ENCODE measurements at regions not wholly inside any gene's neighbourhood (a gene's known extent, or its start where the extent isn't known, plus 50 kb on each side); places are given as distances from the start of the nearest gene placed in this dataset.

DNA sequence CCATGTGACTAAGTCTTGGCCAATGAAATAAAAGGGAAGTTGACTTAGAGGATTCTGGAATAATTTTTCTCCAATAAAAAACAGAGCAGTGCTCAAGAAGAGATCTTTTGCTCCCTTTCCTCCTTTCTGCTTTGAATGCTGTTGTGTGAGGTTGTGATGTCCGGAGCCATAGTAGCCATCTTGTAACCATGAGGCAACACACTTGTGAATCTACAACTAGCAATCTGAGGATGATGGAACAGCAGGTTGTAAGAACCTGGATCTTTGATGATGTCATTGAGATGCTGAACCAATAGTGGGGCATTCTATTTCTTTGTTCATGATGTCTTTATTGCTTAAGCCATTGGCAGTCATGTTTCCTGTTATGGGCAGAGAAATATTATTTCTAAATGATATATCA lies 230.0 kb upstream of the SRRM4 start:
- no peak for DNase-seq (ENCODE audit: low spot score)

DNA sequence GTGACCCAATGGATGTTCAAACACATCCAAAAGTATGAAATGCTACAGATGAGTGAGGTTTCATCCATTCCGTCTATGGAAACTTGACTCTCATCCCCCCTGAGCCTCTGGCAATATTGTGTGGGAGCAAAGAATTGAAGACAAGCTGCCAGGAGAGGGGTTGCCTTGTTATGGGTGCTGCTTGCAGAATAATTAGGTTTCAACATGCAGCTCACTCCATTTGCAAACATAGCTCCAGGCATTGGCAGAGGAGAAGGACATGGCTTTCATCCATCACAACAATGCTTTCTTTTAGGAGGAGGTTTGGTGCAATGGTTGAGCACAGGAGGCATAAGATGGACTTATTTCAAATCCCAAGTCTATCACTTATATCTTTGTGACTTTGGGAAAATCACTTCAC lies 220.7 kb upstream of the SRRM4 start:
- no peak for DNase-seq (ENCODE audit: low spot score)

DNA sequence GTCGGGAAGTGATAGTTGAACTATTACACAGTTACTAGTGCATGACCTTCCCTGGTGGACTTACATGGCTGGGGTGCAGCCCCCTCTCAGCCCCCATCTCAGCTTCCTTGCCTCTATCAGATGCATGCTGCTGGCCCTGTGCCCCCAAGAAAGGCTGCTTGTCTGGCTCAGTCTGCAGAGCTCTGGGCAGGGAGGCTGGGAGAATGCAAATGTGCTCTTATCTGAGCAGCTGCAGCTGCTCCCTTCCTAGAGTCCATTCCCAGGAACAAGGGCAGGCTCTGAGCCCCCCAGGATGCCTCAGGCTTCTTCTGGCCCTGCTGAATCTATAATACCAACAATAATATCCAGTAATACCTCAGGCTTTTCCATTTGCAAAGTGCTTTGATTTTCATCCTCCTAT lies 218.1 kb upstream of the SRRM4 start:
- no peak for DNase-seq (ENCODE audit: low spot score)

DNA sequence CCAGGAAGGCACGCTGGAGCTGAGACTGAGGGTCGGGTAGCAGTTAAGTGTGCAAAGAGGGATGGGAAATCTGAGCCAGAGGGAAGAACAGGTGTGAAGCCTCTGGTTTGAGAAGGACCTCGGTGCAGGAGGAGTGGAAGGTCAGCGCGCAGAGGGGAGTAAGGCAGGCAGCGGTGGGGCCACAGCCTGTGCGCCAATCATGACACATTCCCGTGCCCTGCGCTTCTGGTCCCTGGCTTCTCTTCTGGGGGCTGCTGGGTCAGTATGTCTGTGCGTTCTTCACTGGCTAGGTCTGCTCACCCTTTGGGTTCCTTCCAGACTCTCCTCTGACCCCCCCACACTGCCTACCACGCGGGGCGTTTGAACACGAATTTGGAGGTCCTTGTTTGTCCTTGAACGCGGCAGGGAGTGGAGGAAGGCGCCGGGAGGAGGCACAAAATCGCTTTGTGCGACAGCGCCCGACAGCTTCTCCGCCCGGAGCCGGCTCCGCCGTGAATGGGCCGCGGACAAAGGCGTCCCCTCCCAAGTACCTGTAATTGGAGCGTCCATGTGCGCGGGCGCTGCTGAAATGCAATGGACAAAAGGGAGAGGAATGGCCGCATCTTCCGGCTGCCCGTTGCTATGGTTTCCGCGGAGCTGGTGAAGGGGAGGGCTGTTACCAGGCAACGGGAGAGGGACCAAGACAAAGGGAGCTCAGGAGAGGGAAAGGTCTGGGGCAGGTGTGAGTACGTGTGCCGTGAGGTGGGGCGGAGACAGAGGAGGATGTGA lies 207.2 kb upstream of the SRRM4 start:
- no peak for DNase-seq (ENCODE audit: low spot score)

DNA sequence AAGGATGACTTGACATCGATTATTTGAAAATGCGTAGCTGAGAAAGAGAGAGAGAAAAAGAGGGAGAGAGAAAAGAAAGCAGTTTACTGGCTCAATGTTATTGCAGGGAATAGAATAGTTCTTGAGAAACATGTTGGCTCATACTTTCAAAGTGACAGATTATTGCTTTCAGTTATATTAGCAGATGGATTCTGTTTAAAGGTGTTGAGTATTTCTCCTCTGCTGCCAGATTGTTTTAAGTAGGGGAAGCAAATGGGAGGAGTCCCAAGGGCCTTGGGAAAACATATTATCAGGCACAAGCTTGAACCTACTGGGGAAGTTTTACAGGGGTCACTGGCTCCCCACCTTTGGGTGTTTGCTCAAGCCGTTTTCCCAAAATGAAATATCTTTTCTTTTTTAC lies 203.8 kb upstream of the SRRM4 start:
- DNase-seq (ENCODE audit: low spot score), result no peak

DNA sequence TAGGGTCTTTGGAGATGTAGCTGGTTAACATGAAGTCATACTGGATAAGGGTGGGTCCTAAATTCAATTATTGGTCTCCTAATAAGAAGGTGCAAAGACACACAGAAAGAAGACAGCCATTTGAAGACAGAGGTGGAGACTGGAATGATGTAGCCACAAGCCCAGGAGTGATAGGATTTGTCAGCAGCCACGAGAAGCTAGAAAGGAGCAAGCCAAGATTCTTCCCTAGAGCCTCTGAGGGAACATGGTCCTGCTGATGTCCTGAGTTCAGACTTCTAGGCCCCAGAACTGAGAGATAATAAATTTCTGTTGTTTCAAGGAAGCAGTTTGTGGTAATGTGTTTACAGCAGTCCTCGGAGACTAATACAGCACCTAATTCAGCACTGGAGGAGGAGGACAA lies 203.3 kb upstream of the SRRM4 start:
- DNase-seq (ENCODE audit: low spot score), result no peak

DNA sequence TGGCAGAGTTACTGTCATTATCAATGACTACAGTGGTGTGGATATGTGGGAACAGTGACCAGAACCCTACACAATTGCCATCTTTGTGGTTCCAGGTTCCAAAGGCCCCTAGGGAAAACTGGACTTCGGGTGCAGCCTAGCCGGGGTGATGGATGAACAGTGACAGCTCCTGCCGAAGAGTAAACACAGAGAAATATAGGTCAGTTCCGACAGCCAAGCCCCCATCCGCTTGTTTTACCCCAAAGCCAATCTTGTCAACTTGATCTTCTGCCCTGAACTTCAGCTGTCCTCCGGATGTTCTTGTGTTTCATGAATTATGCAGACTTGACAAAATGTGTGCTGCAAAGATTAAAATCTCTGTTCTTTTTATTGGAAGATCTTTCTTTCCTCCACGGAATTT lies 200.4 kb upstream of the SRRM4 start:
- no peak for DNase-seq (ENCODE audit: low spot score)

DNA sequence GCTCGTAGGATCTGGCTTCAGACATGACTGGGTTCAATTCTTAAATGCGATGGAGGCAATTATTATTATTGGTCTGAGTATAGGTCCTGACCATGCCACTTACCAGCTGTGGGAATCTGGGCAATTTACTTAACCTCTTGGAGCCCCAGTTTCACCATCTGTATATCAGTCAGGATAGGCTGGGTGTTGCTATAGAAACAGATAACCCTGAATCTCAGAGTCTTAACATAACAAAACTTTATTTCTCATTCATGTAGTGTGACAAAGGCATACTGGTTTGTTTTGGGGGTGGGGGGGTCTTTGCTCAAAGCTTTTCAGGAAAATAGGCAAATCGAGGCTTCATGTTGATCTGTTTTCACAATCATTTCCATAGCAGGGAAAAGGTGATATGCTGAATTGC lies 199.6 kb upstream of the SRRM4 start:
- DNase-seq (ENCODE audit: low spot score), result no peak

DNA sequence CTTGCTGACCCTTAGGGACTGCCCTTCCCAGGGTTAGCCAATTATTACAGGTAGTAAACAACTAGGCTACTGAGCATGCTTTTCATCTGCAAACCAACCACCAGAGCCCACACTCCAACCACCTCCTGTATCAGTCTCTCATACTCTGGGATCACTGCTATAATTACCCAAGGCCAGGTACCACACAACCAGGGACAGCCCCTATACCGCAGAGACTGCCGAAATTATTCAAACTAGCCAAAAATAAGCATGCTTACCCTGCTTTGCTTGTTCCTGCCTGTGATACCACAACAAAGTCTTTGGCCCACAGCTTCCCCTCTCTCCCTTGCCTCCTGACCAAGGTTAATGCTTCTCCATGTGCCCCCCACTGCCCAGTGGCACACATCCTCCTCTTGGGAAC lies 197.6 kb upstream of the SRRM4 start:
- no peak for DNase-seq (ENCODE audit: low spot score)

DNA sequence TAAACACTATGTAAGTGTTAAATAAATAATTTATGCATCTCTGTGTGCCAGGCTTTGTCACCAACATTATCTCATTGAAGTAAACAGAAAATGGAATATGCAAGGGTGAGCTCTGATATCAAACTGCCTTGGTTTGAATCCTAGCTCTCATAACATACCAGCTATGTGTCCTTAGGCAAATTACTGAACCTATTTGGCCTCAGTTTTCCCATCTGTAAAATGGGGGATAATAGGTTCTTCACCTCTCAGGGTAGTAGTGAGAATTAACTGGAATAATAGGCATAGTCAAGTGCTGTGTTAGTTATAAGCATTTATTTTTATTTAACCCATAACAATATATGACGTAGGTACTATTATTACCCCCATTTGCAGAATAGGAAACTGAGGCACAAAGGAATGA lies 190.8 kb upstream of the SRRM4 start:
- DNase-seq (ENCODE audit: low spot score), result no peak

DNA sequence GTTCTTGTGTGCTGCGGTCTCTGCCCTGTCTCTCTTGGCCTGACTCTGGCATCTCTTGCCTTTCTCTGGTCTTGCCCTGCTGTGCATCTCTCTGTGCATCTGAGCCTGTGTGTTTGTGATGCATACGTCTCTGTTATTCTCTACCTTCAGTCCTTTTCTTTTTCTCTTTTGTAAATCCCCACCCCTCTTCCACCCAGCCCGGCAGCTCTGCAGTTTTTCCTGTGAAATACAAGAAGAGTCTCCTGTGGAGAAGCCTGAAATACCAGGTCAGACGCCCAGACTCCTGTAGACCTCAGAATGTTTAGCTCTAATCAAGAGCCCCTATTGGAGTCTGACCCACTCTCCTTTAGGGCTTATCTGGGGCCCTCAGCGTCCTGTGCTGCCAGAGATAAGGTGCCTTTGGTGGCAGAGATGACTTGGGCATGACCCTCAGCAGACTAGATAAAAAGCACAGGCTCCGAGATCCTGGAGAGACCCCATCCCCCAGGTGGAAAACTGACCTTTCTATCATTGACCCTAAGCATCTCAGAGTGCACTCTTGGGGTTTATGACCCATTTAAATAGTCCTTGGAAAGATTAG lies 167.5 kb upstream of the SRRM4 start:
- no peak for DNase-seq (ENCODE audit: low spot score)

DNA sequence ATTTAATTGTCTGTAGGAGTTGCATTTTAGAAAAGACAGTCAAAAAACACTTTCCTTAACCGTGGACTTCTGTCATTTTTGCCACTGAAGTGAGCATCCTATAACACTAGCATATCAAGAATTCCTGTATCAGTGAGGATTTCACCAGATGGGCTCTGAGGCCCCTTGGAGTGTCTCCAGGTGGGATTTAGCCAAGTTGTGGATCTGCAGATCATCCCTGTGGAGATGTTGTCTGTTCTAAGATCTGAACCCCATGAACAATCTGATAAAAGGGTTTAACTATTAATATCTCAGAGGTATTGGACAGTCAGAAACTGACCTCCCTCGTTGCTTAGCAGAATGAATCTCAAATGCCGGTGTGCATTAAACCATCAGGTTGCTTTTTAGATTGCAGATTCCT lies 165.0 kb upstream of the SRRM4 start:
- DNase-seq (ENCODE audit: low spot score), result no peak

DNA sequence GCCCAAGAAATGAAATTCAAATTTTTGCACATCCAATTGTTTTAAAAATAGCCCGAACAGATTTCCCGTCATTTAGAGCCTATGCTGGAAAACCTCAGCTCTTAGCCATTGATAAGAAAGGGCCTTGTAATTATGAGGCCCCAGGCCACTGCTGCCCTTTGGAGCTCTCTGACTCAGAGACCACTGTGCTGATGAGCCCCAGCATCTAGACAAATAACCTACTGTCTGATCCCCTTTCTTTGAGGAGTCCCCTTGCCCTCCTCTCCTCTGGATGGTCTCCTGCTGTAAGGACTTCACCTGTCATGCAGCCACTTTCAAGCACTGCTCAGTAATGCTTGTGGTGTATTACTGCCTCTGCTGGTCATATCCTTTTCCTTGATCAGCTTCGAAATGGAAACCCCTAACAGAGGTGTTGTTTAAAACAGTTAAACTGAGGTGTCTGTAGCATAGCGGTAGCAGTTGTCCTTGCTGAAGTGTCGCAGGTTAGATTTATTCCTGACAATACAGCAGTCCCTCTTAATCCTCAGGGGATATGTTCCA lies 159.9 kb upstream of the SRRM4 start:
- DNase-seq (ENCODE audit: low spot score), result no peak

DNA sequence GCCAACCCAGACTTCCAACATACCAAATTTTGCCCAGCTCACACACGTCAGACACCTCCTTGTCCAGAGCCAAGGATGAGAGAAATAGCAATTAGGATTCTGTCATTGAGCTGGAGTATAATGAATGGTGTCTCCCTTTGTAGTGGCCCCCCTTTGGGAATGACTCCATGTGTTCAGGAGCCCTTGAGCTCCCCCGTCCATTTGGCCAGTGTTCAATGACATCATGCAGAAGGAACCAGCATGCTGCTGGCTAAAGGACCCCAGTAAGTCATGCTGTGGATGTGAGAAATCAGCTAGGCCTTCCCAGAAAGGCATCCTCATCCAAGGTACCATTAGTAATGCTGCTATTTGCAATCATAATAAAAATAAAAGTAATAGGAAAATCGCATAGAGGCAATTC lies 158.8 kb upstream of the SRRM4 start:
- no peak for DNase-seq (ENCODE audit: low spot score)

DNA sequence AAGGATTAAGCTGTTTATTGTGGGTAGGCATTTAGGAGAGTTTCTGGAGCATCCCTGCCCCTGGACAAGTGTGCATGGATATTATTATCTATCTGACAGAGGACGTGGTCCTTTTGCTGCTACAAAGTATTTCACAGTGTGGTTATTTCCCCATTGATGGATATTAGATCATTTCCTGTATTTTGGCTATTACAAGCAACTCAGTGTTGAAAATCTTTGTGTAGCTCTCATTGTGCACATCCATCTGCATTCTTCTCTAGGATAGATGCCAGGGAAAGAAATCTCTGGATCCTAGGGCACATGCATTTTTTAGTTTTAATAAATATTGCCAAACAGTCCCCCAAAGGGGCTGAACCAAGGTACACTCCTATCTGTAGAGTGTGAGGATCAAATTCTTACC lies 154.3 kb upstream of the SRRM4 start:
- DNase-seq (ENCODE audit: low spot score), result no peak

DNA sequence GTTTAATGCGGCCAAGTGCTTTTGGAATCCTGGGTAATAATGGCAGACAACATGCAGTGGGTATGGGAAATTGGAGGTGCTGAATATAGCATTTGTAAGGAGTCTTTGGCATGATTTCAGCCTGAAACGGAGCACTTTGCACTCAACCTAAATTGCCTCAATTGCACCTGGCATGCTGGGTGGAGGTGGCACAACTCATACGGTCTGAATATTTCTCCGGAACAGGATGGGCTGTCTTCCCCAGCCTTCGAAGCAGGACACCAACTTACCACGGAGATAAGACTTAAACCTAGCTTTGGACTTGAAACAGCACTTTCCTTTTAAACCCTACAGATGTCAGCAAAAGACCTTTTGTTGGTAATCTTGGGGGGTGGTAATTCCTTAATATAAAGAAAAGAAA lies 153.7 kb upstream of the SRRM4 start:
- DNase-seq (ENCODE audit: low spot score), result no peak

DNA sequence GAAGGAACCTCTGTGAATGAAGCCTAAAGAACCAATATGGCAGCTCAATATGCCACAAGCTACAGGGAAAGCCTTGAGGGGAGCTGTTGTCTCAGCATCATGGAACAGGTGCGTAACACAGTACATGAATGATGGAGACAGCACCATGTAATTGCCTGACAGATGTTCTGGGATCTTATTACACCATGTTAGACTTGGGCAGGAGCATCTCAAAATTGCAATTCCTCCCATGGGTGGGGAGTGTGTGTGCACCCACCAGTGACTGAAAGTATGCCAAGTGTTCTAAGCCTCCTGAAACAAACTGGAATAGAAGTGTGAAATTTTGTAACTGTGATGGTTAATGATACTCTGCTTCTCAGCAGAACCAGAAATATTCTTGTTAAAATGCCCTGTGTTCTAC lies 151.0 kb upstream of the SRRM4 start:
- DNase-seq (ENCODE audit: low spot score), result no peak

DNA sequence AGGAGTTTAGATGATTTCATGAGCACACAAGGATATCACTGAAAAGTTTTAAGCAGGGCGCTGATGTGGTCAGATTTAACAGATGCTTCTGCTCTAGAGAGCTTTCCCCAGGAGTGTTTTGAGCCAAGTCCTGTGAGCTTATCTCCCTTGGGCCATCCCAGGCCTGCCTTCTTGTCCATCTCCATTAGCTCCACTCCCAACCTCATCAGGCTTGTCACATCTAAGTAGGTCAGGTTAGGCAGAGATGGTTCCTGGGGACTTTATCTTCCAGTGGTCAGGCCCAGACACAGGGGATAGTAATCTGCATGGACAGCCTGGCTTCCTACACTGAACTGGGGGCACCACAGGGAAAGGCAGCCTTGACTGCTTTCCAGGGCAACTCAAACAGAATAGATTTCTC lies 145.4 kb upstream of the SRRM4 start:
- no peak for DNase-seq (ENCODE audit: low spot score)

DNA sequence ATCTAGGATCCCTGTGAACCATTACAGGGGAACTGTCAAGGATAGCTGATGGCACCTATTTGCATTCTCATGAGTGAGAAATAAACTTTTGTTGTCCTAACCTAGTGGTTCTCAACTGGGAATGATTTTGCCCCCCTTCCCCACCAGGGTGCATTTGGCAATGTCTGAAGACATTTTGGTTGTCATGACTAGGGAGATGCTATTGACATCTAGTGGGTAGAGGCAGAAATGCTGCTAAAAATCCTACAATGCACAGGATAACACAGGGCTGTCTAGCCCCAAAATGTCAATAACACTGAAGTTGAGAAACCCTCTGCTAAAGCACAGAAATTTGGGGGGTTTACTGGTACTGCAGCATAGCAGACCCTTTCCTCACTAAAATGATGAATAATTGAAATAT lies 140.9 kb upstream of the SRRM4 start:
- no peak for DNase-seq (ENCODE audit: low spot score)

DNA sequence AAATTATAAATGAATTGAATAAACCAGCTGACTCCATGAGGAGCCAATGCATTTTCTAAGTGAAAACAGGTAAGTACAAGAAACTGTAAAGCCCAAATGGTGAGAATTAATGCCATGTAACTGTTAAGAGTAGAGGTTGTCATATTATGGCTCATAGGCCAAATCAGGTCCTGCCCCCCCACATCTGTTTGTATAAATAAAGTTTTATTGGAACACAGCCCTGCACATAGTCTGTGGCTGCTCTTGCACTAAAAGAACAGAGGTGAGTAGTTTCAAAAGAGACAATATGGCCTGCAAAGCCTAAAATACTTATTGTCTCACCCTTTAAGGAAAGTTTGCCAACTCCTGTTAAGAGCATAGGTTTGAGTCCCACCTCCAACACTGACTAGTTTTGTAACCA lies 140.5 kb upstream of the SRRM4 start:
- DNase-seq (ENCODE audit: low spot score), result no peak

DNA sequence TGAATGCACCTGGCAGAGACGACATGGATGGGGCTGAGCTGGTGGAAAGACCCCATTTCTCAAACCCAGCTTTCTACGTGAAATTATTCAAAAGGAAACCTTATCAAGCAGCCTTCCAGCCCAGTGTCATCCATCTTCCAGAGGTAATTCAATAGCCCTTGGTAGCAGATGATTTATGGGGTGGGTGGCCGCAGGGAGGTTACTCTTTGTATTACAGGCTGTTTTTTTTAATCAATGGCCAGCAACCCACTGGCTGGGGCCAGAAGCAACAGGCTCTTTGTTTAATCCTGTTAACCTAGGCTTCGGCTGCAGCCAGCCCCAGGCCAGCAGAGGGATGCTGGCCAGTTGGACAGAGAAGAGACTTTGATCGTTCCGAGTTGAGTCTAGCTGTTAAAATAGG lies 139.8 kb upstream of the SRRM4 start:
- no peak for DNase-seq (ENCODE audit: low spot score)

DNA sequence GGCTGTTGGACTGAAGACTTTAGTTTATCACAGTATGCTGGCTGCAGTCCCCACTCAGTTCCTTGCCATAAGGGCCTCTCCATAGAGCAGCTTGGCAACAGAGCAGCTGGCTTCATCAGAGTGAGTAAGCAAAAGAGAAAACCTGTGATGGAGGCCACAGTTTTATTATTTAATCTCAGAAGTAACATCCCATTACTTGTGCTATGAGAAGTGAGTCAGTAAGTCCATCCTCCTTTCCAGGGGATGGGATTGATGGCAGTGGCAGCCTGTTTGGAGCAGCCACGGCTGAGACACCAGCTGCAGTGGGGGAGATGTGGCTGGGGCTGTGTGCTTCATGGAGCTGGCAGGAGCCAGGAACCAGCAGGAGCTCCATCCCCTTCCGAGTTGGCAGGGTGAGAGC lies 138.5 kb upstream of the SRRM4 start:
- no peak for DNase-seq (ENCODE audit: low spot score)

DNA sequence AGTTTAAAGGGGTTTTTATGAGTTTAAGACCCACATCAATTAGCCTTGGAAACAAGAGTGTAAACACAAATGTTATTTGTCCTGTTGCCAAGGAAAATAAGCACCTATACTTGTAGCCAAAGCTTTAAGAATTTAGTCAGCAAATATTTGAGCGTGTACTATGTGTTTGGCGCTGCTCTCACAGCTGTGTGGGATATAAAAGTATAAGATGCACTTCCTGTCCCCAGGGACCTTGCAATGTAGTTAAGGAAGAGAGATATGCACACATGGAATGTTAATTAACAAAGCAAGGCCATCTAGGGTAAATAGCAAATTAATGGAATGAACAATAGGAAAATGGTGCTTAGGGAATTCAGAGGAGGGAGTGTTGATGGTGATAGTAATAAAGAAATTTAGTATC lies 134.9 kb upstream of the SRRM4 start:
- no peak for DNase-seq (ENCODE audit: low spot score)

DNA sequence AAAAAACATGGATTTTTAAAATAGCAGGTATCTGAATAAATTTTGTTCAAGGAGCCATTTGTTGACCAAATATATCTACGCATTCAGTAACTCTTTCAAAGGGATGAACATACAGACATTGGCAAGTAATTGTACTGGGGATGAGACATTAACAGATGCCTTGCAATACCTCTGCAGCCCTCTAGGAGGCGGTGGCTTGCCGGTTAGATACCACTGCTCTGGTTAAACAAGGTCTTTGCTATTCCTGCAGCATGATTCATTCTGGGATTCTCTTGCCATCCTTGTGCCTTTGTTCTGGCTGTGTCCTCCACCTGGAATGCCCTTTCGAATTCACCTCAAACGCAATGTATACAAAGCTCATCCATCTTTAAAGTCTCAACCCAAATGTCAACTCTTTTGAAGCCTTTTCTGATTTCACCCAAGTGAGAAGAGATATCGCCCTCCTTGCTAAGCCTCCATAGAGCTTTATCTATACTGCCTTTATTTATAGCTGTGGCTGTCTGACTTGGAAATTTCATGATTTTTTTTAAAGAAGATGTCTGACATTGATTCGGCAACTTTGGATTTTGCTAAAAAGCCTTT lies 131.0 kb upstream of the SRRM4 start:
- no peak for DNase-seq (ENCODE audit: low spot score)

Data from AG08396 (cell line).